Posterior vena cava (tissue), 2 donors: ENCODE measurements at regions not wholly inside any gene's neighbourhood (a gene's known extent, or its start where the extent isn't known, plus 50 kb on each side); places are given as distances from the start of the nearest gene placed in this dataset.

ENCODE experiments used
- DNase-seq: peaks from one replicate; pipeline ENCODE4 v3.0.0-alpha.2; 2020; ENCODE audit warnings: low spot score
- intact Hi-C, 2 donors: fragments of 100-400 bp; cut with DNase I; formaldehyde crosslinking; loops; one replicate each; pipeline versions ENCODE4 v1.14.1 to v1.14.2; 2022 to 2023
- donor health status: DM: yes; HTN: yes; CAD: no.
- donor health status: DM: yes; HTN: yes; CAD: no.

- intact Hi-C loops = no loop called here
- DNase-seq = no peak
Observed at GRCh38 chr10:117734731-117735405, 192.3 kb downstream of the EMX2 start.

GRCh38 chr10:117736655-117737054 is 194.1 kb downstream of the EMX2 start:
- intact Hi-C loops = no loop called here
- no peak for DNase-seq

GRCh38 chr10:117740088-117740487 is 197.5 kb downstream of the EMX2 start:
- intact Hi-C loops = no loop called here
- no peak for DNase-seq

GRCh38 chr10:117740691-117741222 is 198.2 kb downstream of the EMX2 start:
- intact Hi-C loops = no loop called here
- DNase-seq = no peak

- intact Hi-C loops = no loop called here
- no peak for DNase-seq
Observed at GRCh38 chr10:117741524-117741923, 199.0 kb downstream of the EMX2 start.

GRCh38 chr10:117743509-117743908 is 201.0 kb downstream of the EMX2 start:
- intact Hi-C loops = no loop called here

GRCh38 chr10:117745301-117745700 is 202.8 kb downstream of the EMX2 start:
- intact Hi-C loops = no loop called here
- no peak for DNase-seq

More at GRCh38 chr10:117743509-117743908, 201.0 kb downstream of the EMX2 start:
- no peak for DNase-seq

- DNase-seq = no peak
- intact Hi-C loops = no loop called here
Observed at GRCh38 chr10:117746541-117747448, 204.2 kb downstream of the EMX2 start.

GRCh38 chr10:117747636-117748035 is 205.1 kb downstream of the EMX2 start:
- no peak for DNase-seq
- intact Hi-C loops = no loop called here

GRCh38 chr10:117748058-117748457 is 205.5 kb downstream of the EMX2 start:
- no peak for DNase-seq
- intact Hi-C loops = no loop called here

GRCh38 chr10:117750616-117751015 is 208.1 kb downstream of the EMX2 start:
- intact Hi-C loops = no loop called here
- DNase-seq = no peak

- no peak for DNase-seq
- intact Hi-C loops = no loop called here
Observed at GRCh38 chr10:117751259-117751658, 208.7 kb downstream of the EMX2 start.

- intact Hi-C loops = no loop called here
- no peak for DNase-seq
Observed at GRCh38 chr10:117752103-117752502, 209.6 kb downstream of the EMX2 start.

GRCh38 chr10:117754770-117755658 is 212.5 kb downstream of the EMX2 start:
- intact Hi-C loops = no loop called here
- no peak for DNase-seq

GRCh38 chr10:117755659-117756014 is 213.1 kb downstream of the EMX2 start:
- DNase-seq = no peak
- intact Hi-C loops = no loop called here

GRCh38 chr10:117757086-117757720 is 214.7 kb downstream of the EMX2 start:
- DNase-seq = no peak
- intact Hi-C loops = no loop called here

GRCh38 chr10:117759266-117759665 is 216.7 kb downstream of the EMX2 start:
- intact Hi-C loops = no loop called here
- DNase-seq = no peak

- DNase-seq = no peak
- intact Hi-C loops = no loop called here
Observed at GRCh38 chr10:117761695-117762094, 219.1 kb downstream of the EMX2 start.

GRCh38 chr10:117762126-117762818 is 219.7 kb downstream of the EMX2 start:
- intact Hi-C loops = no loop called here
- DNase-seq = no peak
